Nephron progenitor cell (in vitro differentiated cells): ENCODE measurements at regions not wholly inside any gene's neighbourhood (a gene's known extent, or its start where the extent isn't known, plus 50 kb on each side); places are given as distances from the start of the nearest gene placed in this dataset.

Experiments used
- DNase-seq: peaks from one replicate; pipeline ENCODE4 v3.0.0; 2021
- H3K27ac Mint-ChIP-seq: 2 replicates; pipeline ENCODE4 v1.8.0; 2021; ENCODE audit warnings: mild to moderate bottlenecking, moderate library complexity, mixed read lengths
- H3K27me3 Mint-ChIP-seq: 2 replicates; pipeline ENCODE4 v1.8.0; 2021; ENCODE audit warnings: mild to moderate bottlenecking, low read depth, mixed read lengths; ENCODE audit not compliant: poor library complexity
- H3K36me3 Mint-ChIP-seq: 2 replicates; pipeline ENCODE4 v1.8.0; 2021; ENCODE audit warnings: low read depth, mixed read lengths
- H3K4me1 Mint-ChIP-seq: 2 replicates; pipeline ENCODE4 v1.8.0; 2021; ENCODE audit warnings: mixed read lengths
- H3K4me3 Mint-ChIP-seq: 2 replicates; pipeline ENCODE4 v1.8.0; 2021; ENCODE audit warnings: mild to moderate bottlenecking, moderate library complexity, mixed read lengths
- H3K9me3 Mint-ChIP-seq: 2 replicates; pipeline ENCODE4 v1.8.0; 2021; ENCODE audit warnings: mild to moderate bottlenecking, moderate library complexity, mixed read lengths
- TF ChIP-seq, protein P1 (sequence below): fragments of 200-600 bp; sonication (generic); IDR thresholded peaks from 2 replicates; pipeline ENCODE4 v1.5.0; 2021; ENCODE audit warnings: antibody characterized with exemption

DNA sequence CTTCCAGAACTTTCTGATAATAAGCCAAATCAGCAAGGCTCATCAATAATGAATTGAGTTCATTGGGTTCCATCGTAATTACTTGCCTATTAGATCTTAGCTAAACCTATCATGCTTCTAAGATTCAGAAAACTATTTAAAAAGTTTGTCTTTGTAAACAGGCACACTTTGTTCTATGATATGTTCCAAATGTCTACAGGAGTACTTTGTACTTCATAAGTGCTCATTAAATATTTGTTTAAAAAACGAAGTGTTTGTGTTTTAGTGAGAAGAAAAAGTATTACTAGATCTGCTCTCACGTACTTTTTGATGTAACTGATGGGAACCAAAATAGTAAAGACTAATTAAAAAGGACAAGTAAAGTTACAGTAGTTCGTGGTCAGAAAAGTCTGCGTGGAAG is 172.8 kb upstream of the FLRT2 start:
- Mint-ChIP-seq H3K9me3 (peaks cover 19% of the 10 kb centered on the region), H3K36me3 (peaks cover 8% of the 10 kb centered on the region), H3K4me3 (no peak overlapping the region), H3K27ac (no peak overlapping the region), H3K27me3 (no peaks in the 10 kb centered on the region), H3K4me1 (no peaks in the 10 kb centered on the region)
- DNase-seq = no peak
- TF ChIP-seq, protein P1, sequence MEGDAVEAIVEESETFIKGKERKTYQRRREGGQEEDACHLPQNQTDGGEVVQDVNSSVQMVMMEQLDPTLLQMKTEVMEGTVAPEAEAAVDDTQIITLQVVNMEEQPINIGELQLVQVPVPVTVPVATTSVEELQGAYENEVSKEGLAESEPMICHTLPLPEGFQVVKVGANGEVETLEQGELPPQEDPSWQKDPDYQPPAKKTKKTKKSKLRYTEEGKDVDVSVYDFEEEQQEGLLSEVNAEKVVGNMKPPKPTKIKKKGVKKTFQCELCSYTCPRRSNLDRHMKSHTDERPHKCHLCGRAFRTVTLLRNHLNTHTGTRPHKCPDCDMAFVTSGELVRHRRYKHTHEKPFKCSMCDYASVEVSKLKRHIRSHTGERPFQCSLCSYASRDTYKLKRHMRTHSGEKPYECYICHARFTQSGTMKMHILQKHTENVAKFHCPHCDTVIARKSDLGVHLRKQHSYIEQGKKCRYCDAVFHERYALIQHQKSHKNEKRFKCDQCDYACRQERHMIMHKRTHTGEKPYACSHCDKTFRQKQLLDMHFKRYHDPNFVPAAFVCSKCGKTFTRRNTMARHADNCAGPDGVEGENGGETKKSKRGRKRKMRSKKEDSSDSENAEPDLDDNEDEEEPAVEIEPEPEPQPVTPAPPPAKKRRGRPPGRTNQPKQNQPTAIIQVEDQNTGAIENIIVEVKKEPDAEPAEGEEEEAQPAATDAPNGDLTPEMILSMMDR = no peak

DNA sequence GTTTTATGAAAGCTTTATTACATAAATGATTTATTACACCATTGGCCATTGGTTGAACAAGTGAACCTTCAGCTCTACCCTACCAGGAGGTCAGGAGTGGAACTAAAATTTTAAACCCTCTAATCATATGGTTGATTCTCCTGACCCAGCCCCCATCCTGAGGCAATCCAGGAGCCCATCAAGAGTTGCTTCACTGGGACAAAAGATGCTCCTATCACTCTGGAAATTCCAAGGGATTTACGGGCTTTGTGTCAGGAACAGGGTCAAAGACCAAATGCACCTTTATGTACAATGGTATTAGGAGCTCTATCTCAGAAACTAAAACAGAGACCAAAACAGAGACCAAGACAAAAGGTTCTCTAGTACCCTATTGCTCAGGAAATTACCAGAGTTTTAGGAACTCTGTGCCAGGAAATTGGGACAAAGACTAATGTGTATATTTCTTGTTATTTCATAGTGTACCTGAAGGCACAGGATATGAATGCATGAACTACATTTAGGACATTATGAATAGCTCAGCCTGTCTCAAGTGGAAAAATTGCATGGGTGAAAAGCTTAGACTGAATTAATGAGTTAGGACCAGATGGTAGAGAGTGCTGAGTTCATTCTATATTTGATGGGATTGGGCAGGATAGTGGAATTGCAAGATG is 171.7 kb upstream of the FLRT2 start:
- peaks cover 8% of the 10 kb centered on the region for H3K36me3 Mint-ChIP-seq
- no peak overlapping the region for H3K27ac Mint-ChIP-seq

DNA sequence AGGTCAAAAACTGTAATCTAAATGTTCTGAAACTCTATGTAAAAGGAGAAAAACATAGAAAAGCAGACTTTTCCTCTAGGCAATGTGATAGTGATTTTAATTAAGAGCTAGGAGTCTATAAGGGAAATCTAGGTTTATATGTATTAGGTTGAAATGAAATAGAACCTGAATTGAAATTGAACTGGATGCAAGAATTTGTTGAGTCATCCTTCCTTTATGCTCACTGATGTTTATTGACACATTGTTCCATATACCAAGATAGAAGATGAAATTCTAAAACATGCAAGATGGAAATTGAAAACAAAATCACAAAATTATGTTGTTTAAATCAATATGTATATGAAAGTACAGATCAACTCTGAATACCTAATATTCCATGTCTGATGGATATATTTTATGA is 170.4 kb upstream of the FLRT2 start:
- DNase-seq = no peak
- Mint-ChIP-seq H3K27ac (no peak overlapping the region), H3K9me3 (peaks cover 7% of the 10 kb centered on the region), H3K4me3 (no peak overlapping the region), H3K27me3 (no peaks in the 10 kb centered on the region), H3K36me3 (no peaks in the 10 kb centered on the region), H3K4me1 (peaks cover 7% of the 10 kb centered on the region)
- TF ChIP-seq, protein P1 = no peak

More for the DNA sequence above, 171.7 kb upstream of the FLRT2 start:
- DNase-seq = no peak
- peaks cover 15% of the 10 kb centered on the region for H3K9me3 Mint-ChIP-seq
- TF ChIP-seq, protein P1 = no peak
- H3K4me1 Mint-ChIP-seq = peaks cover 1% of the 10 kb centered on the region
- no peak overlapping the region for H3K4me3 Mint-ChIP-seq
- H3K27me3 Mint-ChIP-seq = no peaks in the 10 kb centered on the region

DNA sequence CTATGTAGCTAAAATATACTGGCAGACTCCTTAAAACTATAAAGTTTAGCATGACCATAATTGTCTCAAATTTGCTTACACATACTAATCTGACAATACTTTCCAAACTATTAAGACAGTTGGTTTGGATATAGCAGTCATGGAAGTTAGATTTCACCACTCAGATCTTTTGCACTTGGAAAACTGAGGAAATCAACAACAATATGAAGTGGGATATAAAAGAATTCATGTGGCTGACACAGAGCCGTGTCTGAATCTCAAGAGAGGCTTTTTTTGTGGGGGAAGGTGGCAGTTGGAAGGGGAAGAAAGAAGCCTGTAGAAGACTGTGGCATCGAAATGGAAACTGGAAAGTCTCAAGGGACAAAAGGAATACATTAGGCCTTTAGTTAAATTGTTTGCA is 166.6 kb upstream of the FLRT2 start:
- H3K4me1 Mint-ChIP-seq = peaks cover 26% of the 10 kb centered on the region
- H3K36me3 Mint-ChIP-seq = no peaks in the 10 kb centered on the region
- no peak for DNase-seq
- H3K27ac Mint-ChIP-seq = no peak overlapping the region
- no peaks in the 10 kb centered on the region for H3K27me3 Mint-ChIP-seq
- TF ChIP-seq, protein P1 = no peak
- peaks cover 2% of the 10 kb centered on the region for H3K9me3 Mint-ChIP-seq
- no peak overlapping the region for H3K4me3 Mint-ChIP-seq

DNA sequence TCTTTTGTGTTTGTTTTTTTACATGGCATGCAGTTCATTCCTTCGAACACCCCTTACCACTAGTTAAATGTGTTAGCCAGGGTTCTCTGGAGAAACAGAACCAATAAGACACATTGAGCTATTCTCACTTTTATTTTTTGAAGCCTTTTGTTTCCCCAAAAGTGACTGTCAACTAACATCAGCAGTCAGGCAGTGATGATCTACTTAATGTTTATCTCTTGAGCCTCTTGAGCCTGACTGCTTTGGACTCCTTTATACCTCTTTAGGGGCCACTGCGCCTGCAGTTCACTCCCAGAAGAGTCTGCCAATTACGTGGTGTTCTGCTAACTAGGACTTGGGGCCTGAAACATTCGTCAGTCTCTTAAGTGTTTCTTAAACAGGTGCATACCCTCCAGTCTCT is 163.7 kb upstream of the FLRT2 start:
- H3K36me3 Mint-ChIP-seq = no peaks in the 10 kb centered on the region
- H3K27me3 Mint-ChIP-seq = no peaks in the 10 kb centered on the region
- H3K27ac Mint-ChIP-seq = peak overlapping the region; percentile 38
- TF ChIP-seq, protein P1 = no peak
- H3K4me3 Mint-ChIP-seq = no peak overlapping the region
- peaks cover 29% of the 10 kb centered on the region for H3K9me3 Mint-ChIP-seq
- peaks cover 26% of the 10 kb centered on the region for H3K4me1 Mint-ChIP-seq
- DNase-seq = no peak

DNA sequence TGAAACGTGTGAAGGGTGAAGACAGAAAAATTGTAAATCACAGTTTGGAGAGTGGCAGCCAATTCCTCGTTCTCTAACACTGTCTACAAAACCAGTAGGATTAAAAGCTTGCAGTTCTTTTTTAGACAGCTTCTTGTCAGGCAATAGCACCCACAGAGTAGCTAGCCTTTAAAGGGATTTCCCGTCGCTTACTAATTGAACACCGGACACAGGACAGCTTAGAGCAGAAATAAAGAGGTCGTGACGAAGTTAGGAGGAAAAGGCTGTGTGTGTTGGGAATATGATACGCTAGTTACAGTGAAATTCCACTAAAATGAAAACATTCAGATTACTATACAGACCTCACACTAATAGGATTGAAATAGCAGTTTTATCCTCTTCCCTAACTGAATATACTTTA is 149.1 kb upstream of the FLRT2 start:
- H3K4me1 Mint-ChIP-seq = no peaks in the 10 kb centered on the region
- no peaks in the 10 kb centered on the region for H3K36me3 Mint-ChIP-seq
- no peak overlapping the region for H3K4me3 Mint-ChIP-seq
- no peaks in the 10 kb centered on the region for H3K27me3 Mint-ChIP-seq
- no peak for DNase-seq
- H3K27ac Mint-ChIP-seq = no peak overlapping the region
- TF ChIP-seq, protein P1 = no peak
- H3K9me3 Mint-ChIP-seq = no peaks in the 10 kb centered on the region
